Activated CD4-positive, alpha-beta memory T cell treated with anti-CD3 and anti-CD28 coated beads for 36 hours (primary cell): ENCODE measurements at regions not wholly inside any gene's neighbourhood (a gene's known extent, or its start where the extent isn't known, plus 50 kb on each side); places are given as distances from the start of the nearest gene placed in this dataset.

Source experiments
- CTCF ChIA-PET: fragments of 350-600 bp; sonication (Branson Sonifier 250); formaldehyde crosslinking; loops from one replicate; lab custom pipeline; 2021; ENCODE audit warnings: antibody characterized with exemption, inconsistent platforms; lab: Charles Lee
- POLR2A ChIA-PET: fragments of 350-600 bp; sonication (Branson Sonifier 250); formaldehyde crosslinking; loops from one replicate; lab custom pipeline; 2021; ENCODE audit warnings: antibody characterized with exemption; lab: Charles Lee
- DNase-seq: peaks from one replicate; pipeline ENCODE4 v3.0.0-alpha.2; 2020
- H3K27ac Mint-ChIP-seq: one replicate; pipeline ENCODE4 v1.8.0; 2021; ENCODE audit warnings: mixed read lengths
- H3K27me3 Mint-ChIP-seq: one replicate; pipeline ENCODE4 v1.8.0; 2021; ENCODE audit warnings: mixed read lengths
- H3K36me3 Mint-ChIP-seq: one replicate; pipeline ENCODE4 v1.8.0; 2021; ENCODE audit warnings: mixed read lengths
- H3K4me1 Mint-ChIP-seq: one replicate; pipeline ENCODE4 v1.8.0; 2021; ENCODE audit warnings: low read depth, mixed read lengths
- H3K4me3 Mint-ChIP-seq: one replicate; pipeline ENCODE4 v1.8.0; 2021; ENCODE audit warnings: mild to moderate bottlenecking, mixed read lengths
- H3K9me3 Mint-ChIP-seq: one replicate; pipeline ENCODE4 v1.8.0; 2021; ENCODE audit warnings: mixed read lengths
- intact Hi-C: fragments of 100-400 bp; cut with micrococcal nuclease; formaldehyde crosslinking; loops from one replicate; pipeline ENCODE4 v1.15.1; 2023

GRCh38 chr12:58977476-58977875 is 57.2 kb upstream of the LRIG3 start:
- no peaks in the 10 kb centered on the region for H3K36me3 Mint-ChIP-seq
- H3K27ac Mint-ChIP-seq: no peak overlapping the region
- H3K27me3 Mint-ChIP-seq: no peaks in the 10 kb centered on the region
- ChIA-PET POLR2A (no interaction called here), CTCF (no interaction called here)
- no peaks in the 10 kb centered on the region for H3K9me3 Mint-ChIP-seq
- H3K4me1 Mint-ChIP-seq: no peaks in the 10 kb centered on the region
- H3K4me3 Mint-ChIP-seq: no peak overlapping the region
- intact Hi-C loops: no loop called here
- no peak for DNase-seq

- Mint-ChIP-seq H3K4me1 (no peaks in the 10 kb centered on the region), H3K36me3 (no peaks in the 10 kb centered on the region), H3K27ac (no peak overlapping the region), H3K27me3 (no peaks in the 10 kb centered on the region), H3K9me3 (no peaks in the 10 kb centered on the region), H3K4me3 (no peak overlapping the region)
- intact Hi-C loops: no loop called here
- DNase-seq: no peak
- ChIA-PET CTCF (no interaction called here), POLR2A (no interaction called here)
Measured at GRCh38 chr12:58976146-58976545, 55.8 kb upstream of the LRIG3 start.
